ENCODE measurements at regions not wholly inside any gene's neighbourhood (a gene's known extent, or its start where the extent isn't known, plus 50 kb on each side); places are given as distances from the start of the nearest gene placed in this dataset.

DNA sequence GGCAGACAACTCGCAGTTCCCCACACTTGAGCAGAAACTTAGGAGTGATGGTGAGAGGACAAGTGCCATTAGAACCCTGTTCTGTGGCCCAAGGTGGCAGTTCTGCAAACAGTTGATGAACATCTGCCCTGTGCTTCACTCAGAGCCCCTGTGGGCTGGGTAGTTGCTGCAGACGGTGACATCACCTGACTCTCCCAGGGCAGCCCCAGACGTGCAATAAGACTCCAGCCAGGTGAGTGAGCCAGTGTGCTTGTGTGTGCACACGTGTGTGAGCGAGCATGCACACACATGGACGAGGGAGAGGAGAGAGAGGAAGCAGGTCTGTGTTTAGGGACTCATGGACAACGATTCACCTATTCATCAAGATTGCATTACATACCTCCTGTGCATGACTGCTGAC is 136.0 kb upstream of the GLI2 start:
- SMC1A ChIA-PET (ENCODE audit: uncharacterized antibody, unreplicated experiment) = no interaction called here
- no peak overlapping the region for H3K4me3 ChIP-seq
- H3K4me1 ChIP-seq (ENCODE audit: control insufficient read depth, insufficient read depth, low read length) = no peaks in the 10 kb centered on the region
- no peaks in the 10 kb centered on the region for H3K79me2 ChIP-seq (ENCODE audit: control insufficient read depth, insufficient read depth, low read length)
- no TSS peak for BruUV-seq (replicated peaks)
- H3K4me2 ChIP-seq (ENCODE audit: control insufficient read depth, insufficient read depth) = no peak overlapping the region
- H4K20me1 ChIP-seq (ENCODE audit: control insufficient read depth, insufficient read depth) = no peaks in the 10 kb centered on the region
- POLR2A ChIA-PET = no interaction called here
- CTCF ChIA-PET = no interaction called here
- no peak for DNase-seq (ENCODE audit: low read depth, low spot score)
- TF ChIP-seq BACH1 (IDR thresholded peaks at IDR 0.05; ENCODE audit: borderline replicate concordance) (no peak), TARDBP (IDR thresholded peaks at IDR 0.05; ENCODE audit: borderline replicate concordance) (no peak), LARP7 (IDR thresholded peaks at IDR 0.05) (no peak), JUND (IDR thresholded peaks at IDR 0.05; ENCODE audit: low read depth, low read length) (no peak), RELA (IDR thresholded peaks at IDR 0.05; ENCODE audit: borderline replicate concordance, partially characterized antibody) (no peak), SUPT20H (IDR thresholded peaks at IDR 0.05; ENCODE audit: borderline replicate concordance, control insufficient read depth, low read depth, low read length) (no peak), CBX5 (IDR thresholded peaks at IDR 0.05; ENCODE audit: low read depth) (no peak), NFXL1 (IDR thresholded peaks at IDR 0.05; ENCODE audit: borderline replicate concordance) (no peak), STAT1 (conservative IDR thresholded peaks at IDR 0.05) (no peak), PKNOX1 (IDR thresholded peaks at IDR 0.05) (no peak), BRCA1 (IDR thresholded peaks at IDR 0.05; ENCODE audit: low read depth, low read length) (no peak), NR2C1 (IDR thresholded peaks at IDR 0.05) (no peak), ZNF274 (IDR thresholded peaks at IDR 0.05; ENCODE audit: insufficient read depth, insufficient read length) (no peak)
- TF ChIP-seq, protein P1, sequence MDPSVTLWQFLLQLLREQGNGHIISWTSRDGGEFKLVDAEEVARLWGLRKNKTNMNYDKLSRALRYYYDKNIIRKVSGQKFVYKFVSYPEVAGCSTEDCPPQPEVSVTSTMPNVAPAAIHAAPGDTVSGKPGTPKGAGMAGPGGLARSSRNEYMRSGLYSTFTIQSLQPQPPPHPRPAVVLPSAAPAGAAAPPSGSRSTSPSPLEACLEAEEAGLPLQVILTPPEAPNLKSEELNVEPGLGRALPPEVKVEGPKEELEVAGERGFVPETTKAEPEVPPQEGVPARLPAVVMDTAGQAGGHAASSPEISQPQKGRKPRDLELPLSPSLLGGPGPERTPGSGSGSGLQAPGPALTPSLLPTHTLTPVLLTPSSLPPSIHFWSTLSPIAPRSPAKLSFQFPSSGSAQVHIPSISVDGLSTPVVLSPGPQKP (IDR thresholded peaks at IDR 0.05; ENCODE audit: low read depth, low read length) = no peak
- TF ChIP-seq, protein P2, sequence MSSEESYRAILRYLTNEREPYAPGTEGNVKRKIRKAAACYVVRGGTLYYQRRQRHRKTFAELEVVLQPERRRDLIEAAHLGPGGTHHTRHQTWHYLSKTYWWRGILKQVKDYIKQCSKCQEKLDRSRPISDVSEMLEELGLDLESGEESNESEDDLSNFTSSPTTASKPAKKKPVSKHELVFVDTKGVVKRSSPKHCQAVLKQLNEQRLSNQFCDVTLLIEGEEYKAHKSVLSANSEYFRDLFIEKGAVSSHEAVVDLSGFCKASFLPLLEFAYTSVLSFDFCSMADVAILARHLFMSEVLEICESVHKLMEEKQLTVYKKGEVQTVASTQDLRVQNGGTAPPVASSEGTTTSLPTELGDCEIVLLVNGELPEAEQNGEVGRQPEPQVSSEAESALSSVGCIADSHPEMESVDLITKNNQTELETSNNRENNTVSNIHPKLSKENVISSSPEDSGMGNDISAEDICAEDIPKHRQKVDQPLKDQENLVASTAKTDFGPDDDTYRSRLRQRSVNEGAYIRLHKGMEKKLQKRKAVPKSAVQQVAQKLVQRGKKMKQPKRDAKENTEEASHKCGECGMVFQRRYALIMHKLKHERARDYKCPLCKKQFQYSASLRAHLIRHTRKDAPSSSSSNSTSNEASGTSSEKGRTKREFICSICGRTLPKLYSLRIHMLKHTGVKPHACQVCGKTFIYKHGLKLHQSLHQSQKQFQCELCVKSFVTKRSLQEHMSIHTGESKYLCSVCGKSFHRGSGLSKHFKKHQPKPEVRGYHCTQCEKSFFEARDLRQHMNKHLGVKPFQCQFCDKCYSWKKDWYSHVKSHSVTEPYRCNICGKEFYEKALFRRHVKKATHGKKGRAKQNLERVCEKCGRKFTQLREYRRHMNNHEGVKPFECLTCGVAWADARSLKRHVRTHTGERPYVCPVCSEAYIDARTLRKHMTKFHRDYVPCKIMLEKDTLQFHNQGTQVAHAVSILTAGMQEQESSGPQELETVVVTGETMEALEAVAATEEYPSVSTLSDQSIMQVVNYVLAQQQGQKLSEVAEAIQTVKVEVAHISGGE (CRISPR knock-in tag; IDR thresholded peaks at IDR 0.05) = no peak
- TF ChIP-seq, protein P3, sequence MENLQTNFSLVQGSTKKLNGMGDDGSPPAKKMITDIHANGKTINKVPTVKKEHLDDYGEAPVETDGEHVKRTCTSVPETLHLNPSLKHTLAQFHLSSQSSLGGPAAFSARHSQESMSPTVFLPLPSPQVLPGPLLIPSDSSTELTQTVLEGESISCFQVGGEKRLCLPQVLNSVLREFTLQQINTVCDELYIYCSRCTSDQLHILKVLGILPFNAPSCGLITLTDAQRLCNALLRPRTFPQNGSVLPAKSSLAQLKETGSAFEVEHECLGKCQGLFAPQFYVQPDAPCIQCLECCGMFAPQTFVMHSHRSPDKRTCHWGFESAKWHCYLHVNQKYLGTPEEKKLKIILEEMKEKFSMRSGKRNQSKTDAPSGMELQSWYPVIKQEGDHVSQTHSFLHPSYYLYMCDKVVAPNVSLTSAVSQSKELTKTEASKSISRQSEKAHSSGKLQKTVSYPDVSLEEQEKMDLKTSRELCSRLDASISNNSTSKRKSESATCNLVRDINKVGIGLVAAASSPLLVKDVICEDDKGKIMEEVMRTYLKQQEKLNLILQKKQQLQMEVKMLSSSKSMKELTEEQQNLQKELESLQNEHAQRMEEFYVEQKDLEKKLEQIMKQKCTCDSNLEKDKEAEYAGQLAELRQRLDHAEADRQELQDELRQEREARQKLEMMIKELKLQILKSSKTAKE (IDR thresholded peaks at IDR 0.05; ENCODE audit: low read depth, poor library complexity, severe bottlenecking) = no peak
- WGBS (ENCODE audit: insufficient coverage, insufficient replicate concordance, low lambda C conversion rate, missing lambda C conversion rate) = 0% methylated on average over 7 of the region's 7 CpGs
- no peak for ATAC-seq
- H2AFZ ChIP-seq (ENCODE audit: control insufficient read depth, low read depth, low read length) = no peak overlapping the region
- no peaks in the 10 kb centered on the region for H3K9me3 ChIP-seq (replicated peaks; ENCODE audit: control insufficient read depth, insufficient read depth, low read length)
- no peaks in the 10 kb centered on the region for H3K36me3 ChIP-seq (ENCODE audit: control insufficient read depth in 2 of 2, insufficient read depth in 2 of 2, low read length in 1 of 2)
- no peak for FAIRE-seq
- in situ Hi-C loops (cut with MboI) (no loop called here), intact Hi-C loops (cut with micrococcal nuclease; ENCODE audit: unreplicated experiment) (no loop called here)
- peaks cover 0 to 8% of the 10 kb centered on the region in 2 experiments; a peak in 2 of 4 replicates for H3K27me3 ChIP-seq (replicated peaks in 1 of 2; ENCODE audit: control insufficient read depth in 2 of 2, insufficient read depth in 2 of 2, low read length in 1 of 2)
- H3K27ac ChIP-seq (ENCODE audit: control insufficient read depth, insufficient read depth) = no peak overlapping the region
- H3K9ac ChIP-seq (ENCODE audit: control insufficient read depth, insufficient read depth, low read length) = no peak overlapping the region
- RAD21 ChIA-PET (ENCODE audit: unreplicated experiment) = no interaction called here

Data from GM12878 (cell line).